HepG2 (cell line): ENCODE measurements at regions not wholly inside any gene's neighbourhood (a gene's known extent, or its start where the extent isn't known, plus 50 kb on each side); places are given as distances from the start of the nearest gene placed in this dataset.

ENCODE experiments used
- ATAC-seq: fragments of 200-7000 bp; cut with Tn5 transposase; 3 replicates; pipeline ENCODE4 v1.9.1; 2020; ENCODE audit warnings: mild to moderate bottlenecking, moderate library complexity
- BruUV-seq: library from RNA; stranded (reverse); fragments of 400-500 nt; replicated peaks from 2 replicates; lab custom pipeline; 2021; lab: Mats Ljungman, UMichigan
- CTCF ChIA-PET: fragments of 300-600 bp; formaldehyde crosslinking; extraction: SDS; loops from one replicate; lab custom pipeline; 2021; ENCODE audit warnings: low total read pairs, inconsistent platforms, low intra/inter-chr PET ratio; lab: Yijun Ruan, JAX
- POLR2A ChIA-PET: fragments of 350-600 bp; sonication (Branson Sonifier 250); formaldehyde crosslinking; loops from one replicate; lab custom pipeline; 2020; ENCODE audit warnings: antibody characterized with exemption, inconsistent platforms; lab: Yijun Ruan, JAX
- DNase-seq: peaks from one replicate; pipeline ENCODE4 v3.0.0-alpha.2; 2015; ENCODE audit warnings: low spot score
- FAIRE-seq: peaks from 3 replicates; lab custom pipeline; 2011; peaks lifted over from hg19 to GRCh38; lab: Jason Lieb, UNC
- H2AFZ ChIP-seq: one replicate; pipeline ENCODE4 v1.6.1; 2011; ENCODE audit warnings: low read length, inconsistent platforms
- H3K27ac ChIP-seq: fragments of 300-600 bp; 3 replicates; pipeline ENCODE4 v1.8.0; 2011; ENCODE audit warnings: mixed run types, mild to moderate bottlenecking, mixed read lengths, low read length, inconsistent platforms; ENCODE audit not compliant: insufficient read depth; ENCODE audit errors: extremely low read length
- H3K27me3 ChIP-seq, 2 experiments: fragments of 200-600 bp in 1 of 2; 2 replicates in 1 of 2; 3 replicates in 1 of 2; pipeline versions ENCODE4 v1.6.0 to v1.8.0; 2011; ENCODE audit warnings: low read length in 2 of 2, mild to moderate bottlenecking in 2 of 2, moderate library complexity in 2 of 2, inconsistent platforms in 1 of 2; ENCODE audit not compliant: insufficient read depth in 2 of 2, control insufficient read depth in 1 of 2
- H3K36me3 ChIP-seq, 2 experiments: fragments of 200-600 bp in 1 of 2; replicated peaks in 1 of 2; 2 replicates in 1 of 2; 3 replicates in 1 of 2; pipeline versions ENCODE4 v1.5.1 to v1.8.0; 2011; ENCODE audit warnings: low read length in 2 of 2, inconsistent platforms in 1 of 2; ENCODE audit not compliant: insufficient read depth in 2 of 2, control insufficient read depth in 1 of 2
- H3K4me1 ChIP-seq: 2 replicates; pipeline ENCODE4 v1.5.1; 2012; ENCODE audit warnings: low read length, inconsistent platforms; ENCODE audit not compliant: insufficient read depth
- H3K4me2 ChIP-seq: 2 replicates; pipeline ENCODE4 v1.6.0; 2011; ENCODE audit warnings: low read depth, low read length, inconsistent platforms
- H3K4me3 ChIP-seq, 3 experiments: fragments of 200-600 bp in 1 of 3; sonication (generic), shearing (Covaris generic) in 1 of 3; replicated peaks in 1 of 3; 2 replicates each; pipeline ENCODE4 v1.5.1; 2011 to 2016; ENCODE audit warnings: low read length in 3 of 3, inconsistent platforms in 2 of 3, low read depth in 2 of 3, mild to moderate bottlenecking in 2 of 3, control low read depth in 1 of 3, mixed read lengths in 1 of 3; ENCODE audit not compliant: insufficient read depth in 1 of 3
- H3K79me2 ChIP-seq: one replicate; pipeline ENCODE4 v1.6.1; 2011; ENCODE audit warnings: low read length, inconsistent platforms; ENCODE audit not compliant: insufficient read depth
- H3K9ac ChIP-seq: 2 replicates; pipeline ENCODE4 v1.6.0; 2011; ENCODE audit warnings: mild to moderate bottlenecking, low read depth, low read length, inconsistent platforms; ENCODE audit not compliant: insufficient read depth
- H3K9me3 ChIP-seq: 2 replicates; pipeline ENCODE4 v1.5.1; 2012; ENCODE audit warnings: mild to moderate bottlenecking, low read length
- H4K20me1 ChIP-seq: 2 replicates; pipeline ENCODE4 v1.6.0; 2011; ENCODE audit warnings: inconsistent platforms, mild to moderate bottlenecking, low read length, moderate library complexity; ENCODE audit not compliant: insufficient read depth
- CHD2 ChIP-seq: IDR thresholded peaks from 2 replicates; pipeline ENCODE4 v1.6.1; 2011; ENCODE audit warnings: low read depth, low read length, improper control_type of control experiment
- HES4 ChIP-seq: sonication (generic); formaldehyde crosslinking; IDR thresholded peaks from 2 replicates; pipeline ENCODE4 v1.9.0; 2021; ENCODE audit warnings: mild to moderate bottlenecking, missing genetic modification reagents, borderline replicate concordance
- JUN ChIP-seq: sonication (generic); formaldehyde crosslinking; IDR thresholded peaks from 2 replicates; pipeline ENCODE4 v1.4.0; 2020; ENCODE audit warnings: mild to moderate bottlenecking, missing genetic modification reagents
- KDM1A ChIP-seq: IDR thresholded peaks from 2 replicates; pipeline ENCODE4 v1.6.1; 2016; ENCODE audit warnings: missing compliant biosample characterization
- NFE2 ChIP-seq: sonication (generic); formaldehyde crosslinking; IDR thresholded peaks from 2 replicates; pipeline ENCODE4 v1.4.0; 2020; ENCODE audit warnings: missing genetic modification reagents
- RARG ChIP-seq: sonication (generic); formaldehyde crosslinking; IDR thresholded peaks from 2 replicates; pipeline ENCODE4 v1.4.0; 2020; ENCODE audit warnings: low read depth, mild to moderate bottlenecking, missing genetic modification reagents
- SMC3 ChIP-seq: IDR thresholded peaks from 2 replicates; pipeline ENCODE4 v1.6.1; 2011; ENCODE audit warnings: low read length, improper control_type of control experiment
- WIZ ChIP-seq: sonication (generic); formaldehyde crosslinking; IDR thresholded peaks from 2 replicates; pipeline ENCODE4 v1.5.1; 2020; ENCODE audit warnings: mild to moderate bottlenecking, missing genetic modification reagents
- ZFYVE20 ChIP-seq: sonication (generic); formaldehyde crosslinking; IDR thresholded peaks from 2 replicates; pipeline ENCODE4 v1.8.0; 2023; ENCODE audit warnings: low read depth, mild to moderate bottlenecking, moderate library complexity, missing genetic modification reagents, borderline replicate concordance
- ZNF160 ChIP-seq: sonication (generic); formaldehyde crosslinking; IDR thresholded peaks from 2 replicates; pipeline ENCODE4 v1.8.0; 2022; ENCODE audit warnings: mild to moderate bottlenecking, inconsistent platforms, missing genetic modification reagents
- ZNF180 ChIP-seq: sonication (generic); formaldehyde crosslinking; IDR thresholded peaks from 2 replicates; pipeline ENCODE4 v1.4.0; 2020; ENCODE audit warnings: low read depth, missing genetic modification reagents, borderline replicate concordance
- ZNF281 ChIP-seq: sonication (generic); formaldehyde crosslinking; IDR thresholded peaks from 2 replicates; pipeline ENCODE4 v1.4.0; 2020; ENCODE audit warnings: missing genetic modification reagents, borderline replicate concordance
- ZNF329 ChIP-seq: sonication (generic); formaldehyde crosslinking; IDR thresholded peaks from 2 replicates; pipeline ENCODE4 v1.9.0; 2021; ENCODE audit warnings: low read depth, mild to moderate bottlenecking, missing genetic modification reagents
- ZNF512 ChIP-seq: sonication (generic); formaldehyde crosslinking; IDR thresholded peaks from 2 replicates; pipeline ENCODE4 v1.4.0; 2020; ENCODE audit warnings: mild to moderate bottlenecking, missing genetic modification reagents
- ZNF660 ChIP-seq: sonication (generic); formaldehyde crosslinking; IDR thresholded peaks from 2 replicates; pipeline ENCODE4 v1.5.1; 2020; ENCODE audit warnings: mild to moderate bottlenecking, low read depth, missing genetic modification reagents, borderline replicate concordance
- WGBS: methylation state at CpG from one replicate; pipeline ENCODE4 v1.1.6; 2017; ENCODE audit warnings: low lambda C conversion rate; 5-methylcytosine and 5-hydroxymethylcytosine counted together
- in situ Hi-C: cut with HindIII; loops from 2 replicates; pipeline ENCODE4 v1.10.0; 2017; ENCODE audit warnings: low pct_unique_long_range_greater_than_20kb; ENCODE audit not compliant: extremely low pct_ligation_motif_present
- intact Hi-C: fragments of 100-400 bp; cut with micrococcal nuclease; formaldehyde crosslinking; loops from one replicate; pipeline ENCODE4 v1.10.0; 2022; ENCODE audit not compliant: unreplicated experiment

GRCh38 chr5:86674069-86674468 is 56.3 kb downstream of the COX7C start:
- intact Hi-C loops: loop anchor here (10.0 kb wide), 2 partner anchors 109 to 209 kb away; no protein-coding TSS in a partner anchor
- Histone ChIP-seq H3K4me2 (no peak overlapping the region), H4K20me1 (no peaks in the 10 kb centered on the region), H2AFZ (no peak overlapping the region), H3K27me3 (no peaks in the 10 kb centered on the region), H3K79me2 (no peaks in the 10 kb centered on the region), H3K9ac (no peak overlapping the region), H3K4me3 (no peak overlapping the region), H3K4me1 (no peaks in the 10 kb centered on the region), H3K36me3 (no peaks in the 10 kb centered on the region), H3K9me3 (no peaks in the 10 kb centered on the region)
- in situ Hi-C loops: no loop called here
- ChIA-PET CTCF (no interaction called here), POLR2A (no interaction called here)
- BruUV-seq: no TSS peak
- DNase-seq: no peak
- no peak for FAIRE-seq
- no peak for ATAC-seq
- no peak for TF ChIP-seq KDM1A (CRISPR knock-in tag)
- no peak for TF ChIP-seq JUN
- TF ChIP-seq ZNF660: no peak
- TF ChIP-seq ZNF512 (CRISPR knock-in tag): no peak
- no peak for TF ChIP-seq ZNF329 (CRISPR knock-in tag)
- no peak for TF ChIP-seq NFE2 (CRISPR knock-in tag)
- no peak for TF ChIP-seq HES4 (CRISPR knock-in tag)
- TF ChIP-seq ZNF281 (CRISPR knock-in tag): no peak
- no peak for TF ChIP-seq WIZ (CRISPR knock-in tag)
- TF ChIP-seq RARG: no peak
- no peak for TF ChIP-seq SMC3
- TF ChIP-seq ZNF160: no peak
- no peak for TF ChIP-seq CHD2
- no peak for TF ChIP-seq ZFYVE20
- TF ChIP-seq ZNF180 (CRISPR knock-in tag): no peak
- TF ChIP-seq, all 625 proteins: peak for 0
- H3K27ac ChIP-seq: no peak overlapping the region
- 16% methylated on average over 4 of the region's 4 CpGs for WGBS
